Osteocyte (in vitro differentiated cells): ENCODE measurements at regions not wholly inside any gene's neighbourhood (a gene's known extent, or its start where the extent isn't known, plus 50 kb on each side); places are given as distances from the start of the nearest gene placed in this dataset.

ENCODE experiments used
- DNase-seq: peaks from one replicate; pipeline ENCODE4 v3.0.0; 2021; ENCODE audit warnings: mixed read lengths; ENCODE audit not compliant: unreplicated experiment; ENCODE audit errors: extremely low spot score
- H3K27ac Mint-ChIP-seq: one replicate; pipeline ENCODE4 v1.8.0; 2021; ENCODE audit warnings: mild to moderate bottlenecking, mixed read lengths; ENCODE audit not compliant: unreplicated experiment
- H3K27me3 Mint-ChIP-seq: one replicate; pipeline ENCODE4 v1.8.0; 2021; ENCODE audit warnings: mixed read lengths; ENCODE audit not compliant: unreplicated experiment
- H3K36me3 Mint-ChIP-seq: one replicate; pipeline ENCODE4 v1.8.0; 2021; ENCODE audit warnings: mixed read lengths; ENCODE audit not compliant: unreplicated experiment
- H3K4me1 Mint-ChIP-seq: one replicate; pipeline ENCODE4 v1.8.0; 2021; ENCODE audit warnings: mixed read lengths; ENCODE audit not compliant: unreplicated experiment
- H3K4me3 Mint-ChIP-seq: one replicate; pipeline ENCODE4 v1.8.0; 2021; ENCODE audit warnings: mild to moderate bottlenecking, moderate library complexity, mixed read lengths; ENCODE audit not compliant: unreplicated experiment
- H3K9me3 Mint-ChIP-seq: one replicate; pipeline ENCODE4 v1.8.0; 2021; ENCODE audit warnings: mixed read lengths; ENCODE audit not compliant: unreplicated experiment
- CTCF ChIP-seq: fragments of 200-600 bp; sonication (generic); IDR thresholded peaks from 2 replicates; pipeline ENCODE4 v1.5.0; 2021; ENCODE audit warnings: antibody characterized with exemption, mild to moderate bottlenecking, moderate library complexity

- Mint-ChIP-seq H3K27ac (no peak overlapping the region), H3K9me3 (peaks cover 3% of the 10 kb centered on the region), H3K27me3 (no peaks in the 10 kb centered on the region), H3K4me3 (no peak overlapping the region), H3K4me1 (peaks cover 20% of the 10 kb centered on the region), H3K36me3 (no peaks in the 10 kb centered on the region)
- no peak for DNase-seq
- no peak for TF ChIP-seq CTCF
Measured at GRCh38 chrX:39749135-39749534, 348.6 kb downstream of the BCOR start.

GRCh38 chrX:39749728-39750127, 348.0 kb downstream of the BCOR start:
- Mint-ChIP-seq H3K27me3 (no peaks in the 10 kb centered on the region), H3K4me1 (peaks cover 21% of the 10 kb centered on the region), H3K9me3 (peaks cover 3% of the 10 kb centered on the region), H3K36me3 (no peaks in the 10 kb centered on the region), H3K27ac (no peak overlapping the region), H3K4me3 (no peak overlapping the region)
- no peak for TF ChIP-seq CTCF
- no peak for DNase-seq

GRCh38 chrX:39750256-39750790, 347.4 kb downstream of the BCOR start:
- Mint-ChIP-seq H3K36me3 (no peaks in the 10 kb centered on the region), H3K4me1 (peaks cover 27% of the 10 kb centered on the region), H3K27ac (no peak overlapping the region), H3K9me3 (peaks cover 3% of the 10 kb centered on the region), H3K27me3 (no peaks in the 10 kb centered on the region), H3K4me3 (no peak overlapping the region)
- DNase-seq: no peak
- TF ChIP-seq CTCF: no peak

- H3K27ac Mint-ChIP-seq: no peak overlapping the region
- no peaks in the 10 kb centered on the region for H3K36me3 Mint-ChIP-seq
- peaks cover 3% of the 10 kb centered on the region for H3K9me3 Mint-ChIP-seq
- no peak overlapping the region for H3K4me3 Mint-ChIP-seq
- no peak for TF ChIP-seq CTCF
- H3K27me3 Mint-ChIP-seq: no peaks in the 10 kb centered on the region
- DNase-seq: no peak
- H3K4me1 Mint-ChIP-seq: peaks cover 32% of the 10 kb centered on the region
Measured at GRCh38 chrX:39750848-39751247, 346.9 kb downstream of the BCOR start.

- TF ChIP-seq CTCF: no peak
- Mint-ChIP-seq H3K27ac (no peak overlapping the region), H3K9me3 (peaks cover 3% of the 10 kb centered on the region), H3K36me3 (no peaks in the 10 kb centered on the region), H3K4me1 (peaks cover 50% of the 10 kb centered on the region), H3K4me3 (no peak overlapping the region), H3K27me3 (no peaks in the 10 kb centered on the region)
- DNase-seq: no peak
Measured at GRCh38 chrX:39752815-39753214, 344.9 kb downstream of the BCOR start.
